ENCODE measurements at regions not wholly inside any gene's neighbourhood (a gene's known extent, or its start where the extent isn't known, plus 50 kb on each side); places are given as distances from the start of the nearest gene placed in this dataset.

DNA sequence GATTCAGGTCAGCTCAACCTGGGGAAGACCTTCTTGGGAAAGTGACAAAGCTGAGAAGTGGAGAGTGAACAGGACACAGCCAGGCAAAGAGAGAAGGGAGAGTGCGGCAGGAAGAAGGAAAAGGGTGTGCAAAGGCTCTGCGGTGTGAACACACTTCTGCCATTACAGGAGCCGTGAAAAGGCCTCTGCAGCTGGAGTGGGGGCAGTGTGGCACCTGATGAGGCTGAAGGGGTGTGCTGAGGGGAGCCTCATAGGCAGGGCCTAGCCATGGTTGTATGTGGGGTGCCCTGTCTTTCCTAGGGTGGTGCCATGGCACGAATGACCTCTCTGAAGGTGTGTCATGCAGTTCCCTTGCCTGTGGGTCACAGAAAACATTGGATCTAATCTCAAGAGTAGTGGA, 347.6 kb downstream of the CYRIA start:
- TF ChIP-seq EP300 (conservative IDR thresholded peaks at IDR 0.05; ENCODE audit: poor library complexity, severe bottlenecking) (no peak), CTCF (IDR thresholded peaks at IDR 0.05; ENCODE audit: poor library complexity, severe bottlenecking) (no peak), SMC3 (conservative IDR thresholded peaks at IDR 0.05; ENCODE audit: poor library complexity) (no peak)
- TF ChIP-seq, protein P1, sequence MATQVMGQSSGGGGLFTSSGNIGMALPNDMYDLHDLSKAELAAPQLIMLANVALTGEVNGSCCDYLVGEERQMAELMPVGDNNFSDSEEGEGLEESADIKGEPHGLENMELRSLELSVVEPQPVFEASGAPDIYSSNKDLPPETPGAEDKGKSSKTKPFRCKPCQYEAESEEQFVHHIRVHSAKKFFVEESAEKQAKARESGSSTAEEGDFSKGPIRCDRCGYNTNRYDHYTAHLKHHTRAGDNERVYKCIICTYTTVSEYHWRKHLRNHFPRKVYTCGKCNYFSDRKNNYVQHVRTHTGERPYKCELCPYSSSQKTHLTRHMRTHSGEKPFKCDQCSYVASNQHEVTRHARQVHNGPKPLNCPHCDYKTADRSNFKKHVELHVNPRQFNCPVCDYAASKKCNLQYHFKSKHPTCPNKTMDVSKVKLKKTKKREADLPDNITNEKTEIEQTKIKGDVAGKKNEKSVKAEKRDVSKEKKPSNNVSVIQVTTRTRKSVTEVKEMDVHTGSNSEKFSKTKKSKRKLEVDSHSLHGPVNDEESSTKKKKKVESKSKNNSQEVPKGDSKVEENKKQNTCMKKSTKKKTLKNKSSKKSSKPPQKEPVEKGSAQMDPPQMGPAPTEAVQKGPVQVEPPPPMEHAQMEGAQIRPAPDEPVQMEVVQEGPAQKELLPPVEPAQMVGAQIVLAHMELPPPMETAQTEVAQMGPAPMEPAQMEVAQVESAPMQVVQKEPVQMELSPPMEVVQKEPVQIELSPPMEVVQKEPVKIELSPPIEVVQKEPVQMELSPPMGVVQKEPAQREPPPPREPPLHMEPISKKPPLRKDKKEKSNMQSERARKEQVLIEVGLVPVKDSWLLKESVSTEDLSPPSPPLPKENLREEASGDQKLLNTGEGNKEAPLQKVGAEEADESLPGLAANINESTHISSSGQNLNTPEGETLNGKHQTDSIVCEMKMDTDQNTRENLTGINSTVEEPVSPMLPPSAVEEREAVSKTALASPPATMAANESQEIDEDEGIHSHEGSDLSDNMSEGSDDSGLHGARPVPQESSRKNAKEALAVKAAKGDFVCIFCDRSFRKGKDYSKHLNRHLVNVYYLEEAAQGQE (IDR thresholded peaks at IDR 0.05; ENCODE audit: borderline replicate concordance): no peak
